SK-N-MC (cell line): ENCODE measurements at regions not wholly inside any gene's neighbourhood (a gene's known extent, or its start where the extent isn't known, plus 50 kb on each side); places are given as distances from the start of the nearest gene placed in this dataset.

Source experiments
- DNase-seq: peaks from one replicate; pipeline ENCODE4 v3.0.0-alpha.2; 2011; ENCODE audit warnings: low read depth, low spot score
- H3K27ac ChIP-seq: fragments of 200-600 bp; sonication (generic); 2 replicates; pipeline ENCODE4 v1.5.1; 2016; ENCODE audit warnings: mixed run types
- H3K36me3 ChIP-seq: fragments of 200-600 bp; sonication (generic); 2 replicates; pipeline ENCODE4 v1.6.1; 2017; ENCODE audit warnings: antibody characterized with exemption, low read length, mixed read lengths; ENCODE audit not compliant: insufficient read depth
- H3K4me3 ChIP-seq: fragments of 200-600 bp; sonication (generic); 2 replicates; pipeline ENCODE4 v1.5.1; 2016
- H3K9ac ChIP-seq: fragments of 200-600 bp; sonication (generic); 2 replicates; pipeline ENCODE4 v1.8.0; 2017; ENCODE audit warnings: mixed run types, mixed read lengths; ENCODE audit not compliant: insufficient read length
- H3K9me3 ChIP-seq: fragments of 200-600 bp; sonication (generic); 2 replicates; pipeline ENCODE4 v1.6.1; 2017; ENCODE audit warnings: low read depth, mild to moderate bottlenecking, antibody characterized with exemption, low read length, moderate library complexity, mixed read lengths
- EZH2 ChIP-seq: fragments of 200-600 bp; sonication (generic); IDR thresholded peaks from one replicate; pipeline ENCODE4 v1.6.1; 2017; ENCODE audit warnings: antibody characterized with exemption
- FOXP2 ChIP-seq: optimal IDR thresholded peaks from 2 replicates; pipeline ENCODE3; 2011; ENCODE audit warnings: mild to moderate bottlenecking, moderate library complexity; ENCODE audit not compliant: insufficient read depth; ENCODE audit errors: extremely low read length, control extremely low read depth
- POLR2AphosphoS5 ChIP-seq: IDR thresholded peaks from 2 replicates; pipeline ENCODE4 v1.6.1; 2012; ENCODE audit warnings: mild to moderate bottlenecking, low read depth, low read length, borderline replicate concordance

GRCh38 chr10:130472236-130472635 is 336.0 kb downstream of the GLRX3 start:
- no peak overlapping the region for H3K9ac ChIP-seq
- DNase-seq: no peak
- no peak overlapping the region for H3K27ac ChIP-seq
- no peak overlapping the region for H3K4me3 ChIP-seq
- H3K9me3 ChIP-seq: no peaks in the 10 kb centered on the region
- no peaks in the 10 kb centered on the region for H3K36me3 ChIP-seq
- TF ChIP-seq FOXP2 (no peak), EZH2 (no peak)

GRCh38 chr10:130474591-130474990 is 338.4 kb downstream of the GLRX3 start:
- H3K4me3 ChIP-seq: no peak overlapping the region
- H3K36me3 ChIP-seq: no peaks in the 10 kb centered on the region
- no peaks in the 10 kb centered on the region for H3K9me3 ChIP-seq
- TF ChIP-seq EZH2 (no peak), FOXP2 (no peak), POLR2AphosphoS5 (no peak)
- H3K27ac ChIP-seq: no peak overlapping the region
- no peak overlapping the region for H3K9ac ChIP-seq
- no peak for DNase-seq

GRCh38 chr10:130477360-130477759 is 341.2 kb downstream of the GLRX3 start:
- Histone ChIP-seq H3K4me3 (no peak overlapping the region), H3K9ac (no peak overlapping the region), H3K27ac (no peak overlapping the region), H3K9me3 (no peaks in the 10 kb centered on the region), H3K36me3 (no peaks in the 10 kb centered on the region)
- DNase-seq: no peak
- TF ChIP-seq EZH2: no peak
- no peak for TF ChIP-seq POLR2AphosphoS5
- no peak for TF ChIP-seq FOXP2

GRCh38 chr10:130479146-130479545 is 343.0 kb downstream of the GLRX3 start:
- Histone ChIP-seq H3K9me3 (no peaks in the 10 kb centered on the region), H3K4me3 (no peak overlapping the region), H3K9ac (no peak overlapping the region), H3K36me3 (no peaks in the 10 kb centered on the region), H3K27ac (no peak overlapping the region)
- no peak for TF ChIP-seq EZH2
- no peak for TF ChIP-seq FOXP2
- TF ChIP-seq POLR2AphosphoS5: no peak
- DNase-seq: no peak

- DNase-seq: no peak
- no peak overlapping the region for H3K27ac ChIP-seq
- H3K36me3 ChIP-seq: no peaks in the 10 kb centered on the region
- no peaks in the 10 kb centered on the region for H3K9me3 ChIP-seq
- no peak for TF ChIP-seq POLR2AphosphoS5
- TF ChIP-seq EZH2: no peak
- TF ChIP-seq FOXP2: no peak
- H3K4me3 ChIP-seq: no peak overlapping the region
- H3K9ac ChIP-seq: no peak overlapping the region
Measured at GRCh38 chr10:130479926-130480325, 343.7 kb downstream of the GLRX3 start.

- no peaks in the 10 kb centered on the region for H3K36me3 ChIP-seq
- H3K4me3 ChIP-seq: no peak overlapping the region
- H3K9ac ChIP-seq: no peak overlapping the region
- TF ChIP-seq FOXP2: no peak
- TF ChIP-seq POLR2AphosphoS5: no peak
- no peak for TF ChIP-seq EZH2
- no peak overlapping the region for H3K27ac ChIP-seq
- H3K9me3 ChIP-seq: no peaks in the 10 kb centered on the region
- DNase-seq: no peak
Measured at GRCh38 chr10:130480491-130480890, 344.3 kb downstream of the GLRX3 start.

GRCh38 chr10:130481076-130481930 is 345.1 kb downstream of the GLRX3 start:
- Histone ChIP-seq H3K27ac (no peak overlapping the region), H3K4me3 (no peak overlapping the region), H3K9me3 (no peaks in the 10 kb centered on the region), H3K9ac (no peak overlapping the region), H3K36me3 (no peaks in the 10 kb centered on the region)
- no peak for DNase-seq
- TF ChIP-seq FOXP2: no peak
- TF ChIP-seq EZH2: no peak
- TF ChIP-seq POLR2AphosphoS5: no peak

- H3K36me3 ChIP-seq: no peaks in the 10 kb centered on the region
- H3K27ac ChIP-seq: no peak overlapping the region
- no peak for DNase-seq
- no peaks in the 10 kb centered on the region for H3K9me3 ChIP-seq
- no peak overlapping the region for H3K9ac ChIP-seq
- no peak for TF ChIP-seq FOXP2
- no peak for TF ChIP-seq EZH2
- TF ChIP-seq POLR2AphosphoS5: no peak
- no peak overlapping the region for H3K4me3 ChIP-seq
Measured at GRCh38 chr10:130481936-130482335, 345.7 kb downstream of the GLRX3 start.
